LoVo (cell line): ENCODE measurements at regions not wholly inside any gene's neighbourhood (a gene's known extent, or its start where the extent isn't known, plus 50 kb on each side); places are given as distances from the start of the nearest gene placed in this dataset.
A peak's percentile ranks its signal among the peaks of the same experiment; 100 is the strongest.
"Not testable (repeated sequence)": the region's sequence is repeated elsewhere in the genome, so short reads cannot be mapped to it uniquely, and the experiment has no call there.

Source experiments
- DNase-seq: peaks from one replicate; pipeline ENCODE4 v3.0.0-alpha.2; 2016; ENCODE audit warnings: low spot score

DNA sequence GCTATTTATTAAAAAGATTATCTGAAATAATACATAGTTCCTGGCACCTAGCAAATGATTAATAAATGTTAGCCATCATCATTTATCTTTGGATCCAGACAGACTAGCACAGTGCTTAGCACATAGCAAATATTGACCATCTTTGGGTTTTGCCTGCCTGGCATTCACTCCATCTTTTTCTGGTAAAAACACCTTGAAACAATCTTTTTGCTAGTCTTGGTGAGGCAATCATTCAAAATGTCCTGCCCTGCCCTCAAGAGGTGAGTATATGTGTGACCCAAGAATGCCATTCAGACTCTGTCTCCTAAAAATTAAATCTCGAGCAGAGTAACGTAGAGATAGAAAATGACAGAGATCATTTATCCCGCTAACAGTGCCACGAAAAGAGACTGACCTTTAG lies 78.3 kb upstream of the ZNF280D start:
- DNase-seq, result no peak

DNA sequence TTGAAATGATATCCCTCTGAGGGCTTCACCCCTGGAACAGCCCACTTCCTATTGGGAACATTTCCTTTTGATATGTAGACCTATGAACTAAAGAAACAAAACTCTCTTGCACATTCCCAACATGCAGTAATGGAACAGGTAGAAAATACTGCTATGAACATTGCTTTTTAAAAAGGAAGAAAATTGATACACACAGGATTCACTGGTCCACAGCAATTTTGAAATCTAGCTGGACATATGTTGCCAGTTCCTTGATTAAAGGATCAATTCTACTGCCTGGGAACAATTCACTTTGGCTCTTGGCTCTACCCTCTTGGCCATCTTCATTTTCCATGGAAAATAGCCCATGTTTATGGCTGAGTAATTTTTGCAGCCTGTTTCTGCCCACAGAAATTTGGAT lies 74.9 kb upstream of the ZNF280D start:
- no peak for DNase-seq

DNA sequence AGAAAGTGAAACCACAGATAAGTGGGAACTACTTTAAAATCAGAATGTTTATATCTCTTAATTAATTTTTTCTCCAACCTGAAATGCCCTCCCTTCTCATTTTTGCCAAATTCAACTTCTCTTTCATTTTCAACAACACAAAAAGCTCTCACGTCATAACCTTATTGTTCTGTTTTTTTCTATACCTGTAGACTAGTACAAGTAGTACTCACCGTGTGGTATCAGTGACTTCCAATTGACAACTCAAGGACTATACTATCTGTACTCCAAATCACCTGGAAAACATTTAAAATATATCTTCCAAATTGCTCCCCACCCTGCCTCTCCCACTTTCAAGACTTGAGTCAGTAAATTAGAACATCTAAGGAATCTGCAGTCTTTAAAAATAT lies 72.8 kb upstream of the ZNF280D start:
- DNase-seq, result peak; percentile 16

- peak; percentile 74 for DNase-seq
These were observed 72.3 kb upstream of the ZNF280D start for GRCh38 chr15:56805466-56806147.

DNA sequence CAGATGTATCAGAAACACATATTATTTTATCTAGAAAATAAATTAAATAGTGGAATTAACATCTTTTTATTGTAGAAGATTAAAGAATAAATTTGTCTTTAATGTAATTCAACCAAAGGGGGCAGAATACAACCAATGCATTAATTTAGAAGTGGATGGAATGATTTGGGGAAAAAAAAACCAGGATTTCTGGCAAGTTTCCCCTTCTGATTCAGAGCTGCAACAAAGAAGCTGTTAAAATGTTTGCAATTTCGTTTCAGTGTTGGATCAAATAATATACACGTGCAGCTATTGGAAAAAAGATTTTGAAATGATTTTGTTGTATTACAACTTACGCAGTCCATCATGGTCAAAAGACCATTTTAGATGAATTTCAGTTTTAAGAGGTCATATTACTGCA lies 71.6 kb upstream of the ZNF280D start:
- no peak for DNase-seq

DNA sequence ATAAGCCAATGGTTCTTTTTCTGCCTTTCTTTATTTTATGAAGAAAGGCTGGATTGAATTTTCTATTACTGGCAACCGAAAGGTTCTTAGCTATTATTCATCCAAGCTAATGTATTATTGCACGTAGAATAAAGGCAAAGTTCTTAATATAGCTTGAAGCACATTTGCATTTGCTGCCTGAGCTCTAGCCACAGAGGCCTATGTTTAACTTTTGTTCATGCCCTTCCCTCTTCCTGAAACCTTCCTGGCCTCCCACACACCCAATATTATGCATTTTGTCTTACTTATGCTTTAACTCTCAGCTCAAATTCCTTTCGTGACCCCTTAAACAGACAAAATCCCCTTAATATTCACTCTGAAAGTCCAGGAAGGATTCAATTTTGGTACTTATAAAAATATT lies 71.0 kb upstream of the ZNF280D start:
- no peak for DNase-seq

DNA sequence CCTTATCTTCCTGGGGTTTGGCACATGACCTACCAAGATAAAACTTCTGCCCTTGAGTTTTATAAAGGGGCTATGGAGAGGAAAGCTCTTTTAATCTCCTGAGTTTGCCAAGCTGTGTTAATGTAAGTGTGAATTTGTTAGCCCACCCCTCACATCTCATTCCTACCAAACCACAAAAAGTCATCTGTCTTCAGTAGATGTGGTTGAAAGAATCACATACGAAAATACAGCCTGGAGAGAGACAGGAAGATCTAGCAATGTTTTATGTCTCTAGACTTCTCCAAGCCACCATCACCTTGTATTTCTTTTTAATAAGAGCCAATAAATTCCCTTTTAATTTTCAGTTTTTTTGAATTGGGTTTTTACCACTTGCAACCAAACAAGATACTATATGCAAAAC lies 68.9 kb upstream of the ZNF280D start:
- no peak for DNase-seq

DNA sequence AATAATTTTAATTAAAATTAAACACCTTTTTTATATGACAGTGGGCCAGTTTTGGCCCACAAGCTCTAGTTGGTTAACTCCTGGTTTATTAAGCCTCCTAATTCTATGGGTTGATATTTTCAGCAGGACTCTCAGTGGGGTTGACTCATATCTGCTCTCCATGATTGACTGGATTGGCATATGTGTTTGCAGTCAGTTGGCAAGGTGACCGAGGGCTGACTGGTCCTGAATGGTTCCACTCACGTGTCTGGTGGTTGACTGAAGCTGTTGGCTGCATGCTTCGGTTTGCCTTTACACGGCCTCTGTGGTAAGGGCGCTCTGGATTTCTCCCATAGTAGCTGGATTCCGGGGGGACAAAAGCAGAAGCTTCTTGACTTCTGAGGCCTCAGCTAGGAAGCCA lies 65.3 kb upstream of the ZNF280D start:
- no peak for DNase-seq

DNA sequence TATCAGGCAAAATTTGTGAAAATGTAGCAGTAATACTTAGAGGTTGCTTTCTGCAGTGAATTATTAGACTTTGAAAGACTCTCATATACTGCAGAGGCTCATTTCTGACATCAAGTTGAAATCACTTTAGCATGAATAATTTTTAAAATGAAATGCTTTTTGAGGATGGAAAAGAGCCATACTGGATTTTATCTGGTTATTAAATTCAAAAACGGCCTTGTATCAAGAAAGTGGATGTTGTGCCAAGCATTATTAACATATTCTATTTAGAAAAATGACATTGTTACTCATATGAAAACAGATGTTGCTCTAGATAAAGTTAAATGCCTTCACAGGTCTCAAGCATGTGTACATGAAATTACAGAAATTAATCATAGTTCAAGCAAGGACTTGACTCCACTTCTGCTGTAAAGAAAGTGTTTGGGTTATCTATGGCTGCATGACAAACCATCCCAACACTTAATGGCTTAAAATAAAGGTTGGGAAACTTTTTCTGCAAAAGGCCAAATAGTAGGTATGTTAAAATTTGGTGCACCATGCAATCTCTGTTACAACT lies 64.5 kb upstream of the ZNF280D start:
- DNase-seq, result no peak

DNA sequence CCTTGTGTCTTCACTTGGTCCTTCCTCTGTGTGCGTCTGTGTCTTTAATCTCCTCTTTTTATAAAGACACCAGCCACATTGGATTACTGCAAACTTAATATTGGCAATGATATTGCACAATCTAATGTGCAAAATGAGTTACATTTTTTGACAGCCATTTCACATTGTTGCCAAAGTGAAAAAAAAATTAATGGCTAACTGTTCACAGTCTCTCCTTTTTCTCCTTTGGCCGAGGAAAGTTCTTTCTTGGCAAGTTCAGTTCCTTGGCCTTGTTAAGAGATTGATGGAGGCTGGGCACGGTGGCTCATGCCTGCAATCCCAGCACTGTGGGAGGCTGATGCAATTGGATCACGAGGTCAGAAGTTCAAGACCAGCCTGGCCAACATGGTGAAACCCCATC lies 62.2 kb upstream of the ZNF280D start:
- DNase-seq, result no peak

DNA sequence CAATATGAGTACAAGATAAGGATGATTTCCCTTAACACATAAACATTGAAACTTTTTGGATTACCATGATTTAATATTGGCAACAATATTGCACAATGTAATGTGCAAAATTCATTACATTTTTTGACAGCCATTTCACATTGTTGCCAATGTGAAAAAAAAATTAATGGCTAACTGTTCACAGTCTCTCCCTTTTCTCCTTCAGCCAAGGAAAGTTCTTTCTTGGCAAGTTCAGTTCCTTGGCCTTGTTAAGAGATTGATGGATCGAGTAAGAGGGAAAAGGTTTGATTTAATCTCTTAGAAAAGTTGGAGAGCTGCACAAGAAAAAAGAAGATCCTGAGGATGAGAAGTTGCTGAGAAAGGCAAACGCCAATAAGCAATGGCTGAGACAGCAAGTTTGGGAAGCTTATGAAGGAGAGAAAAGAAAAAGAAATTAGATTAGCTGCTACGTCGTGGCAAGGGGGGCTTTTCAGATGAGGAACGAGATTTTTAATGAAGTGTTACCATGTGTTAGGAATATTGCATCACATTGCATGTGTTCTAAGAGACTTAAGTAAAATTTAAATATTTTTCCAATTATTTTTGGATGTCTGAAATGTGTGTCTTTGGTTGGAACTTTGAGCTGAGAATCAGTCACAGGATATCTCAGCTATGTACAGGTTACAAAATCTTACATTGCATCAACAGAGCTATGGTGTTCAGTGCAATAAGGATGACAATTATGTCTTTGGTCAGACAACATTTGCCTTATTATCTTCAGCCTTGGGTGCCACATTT lies 61.4 kb upstream of the ZNF280D start:
- no peak for DNase-seq

DNA sequence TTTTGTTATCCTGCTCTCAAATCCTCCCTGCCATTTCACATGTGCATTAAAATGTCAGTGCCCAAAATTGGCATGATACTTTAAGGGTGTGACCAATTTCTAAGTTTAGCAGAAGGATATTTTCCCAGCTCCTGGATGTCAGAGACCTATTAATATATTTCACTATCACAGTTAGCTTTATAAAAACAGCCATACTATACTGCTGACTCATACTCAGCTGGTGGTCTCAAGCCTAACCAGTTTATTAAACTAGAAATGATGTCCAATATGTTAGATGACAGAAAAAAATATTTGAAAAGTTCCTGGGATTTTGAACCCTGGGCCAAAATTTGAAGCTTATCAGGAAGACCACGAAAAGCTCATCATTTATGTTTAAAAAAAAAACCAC lies 60.9 kb upstream of the ZNF280D start:
- DNase-seq, result no peak

- DNase-seq, result no peak
These were observed 58.9 kb upstream of the ZNF280D start for GRCh38 chr15:56792211-56792610.

DNA sequence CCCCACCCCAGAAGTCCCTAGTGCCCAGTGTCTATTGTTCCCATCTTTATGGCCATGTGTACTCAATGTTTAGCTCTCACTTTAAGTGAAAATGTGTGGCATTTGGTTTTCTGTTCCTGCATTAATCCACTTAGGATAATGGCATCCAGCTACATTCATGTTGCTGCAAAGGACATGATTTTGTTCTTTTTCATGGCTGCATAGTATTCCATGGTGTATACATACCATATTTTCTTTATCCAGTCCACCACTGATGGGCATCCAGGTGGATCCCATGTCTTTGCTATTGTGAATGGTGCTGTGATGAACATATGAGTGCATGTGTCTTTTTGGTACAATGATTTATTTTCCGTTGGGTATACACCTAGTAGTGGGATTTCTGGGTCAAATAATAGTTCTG lies 58.2 kb upstream of the ZNF280D start:
- DNase-seq, result not testable (repeated sequence)

DNA sequence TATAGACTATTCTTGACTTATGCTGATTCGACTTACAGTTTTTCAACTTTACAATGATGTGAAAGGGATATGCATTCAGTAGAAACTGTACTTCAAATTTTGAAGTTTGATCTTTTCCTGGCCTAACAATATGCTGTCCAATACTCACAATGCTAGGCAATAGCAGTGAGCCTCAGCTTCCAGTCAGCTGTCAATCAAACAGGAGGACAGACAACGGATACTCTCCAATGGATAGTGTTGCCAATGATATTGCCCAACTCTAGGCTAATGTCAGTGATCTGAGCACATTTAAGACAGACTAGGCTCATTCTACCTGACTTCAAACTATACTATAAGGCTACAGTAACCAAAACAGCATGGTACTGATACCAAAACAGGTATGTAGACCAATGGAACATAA lies 55.0 kb upstream of the ZNF280D start:
- DNase-seq, result no peak

DNA sequence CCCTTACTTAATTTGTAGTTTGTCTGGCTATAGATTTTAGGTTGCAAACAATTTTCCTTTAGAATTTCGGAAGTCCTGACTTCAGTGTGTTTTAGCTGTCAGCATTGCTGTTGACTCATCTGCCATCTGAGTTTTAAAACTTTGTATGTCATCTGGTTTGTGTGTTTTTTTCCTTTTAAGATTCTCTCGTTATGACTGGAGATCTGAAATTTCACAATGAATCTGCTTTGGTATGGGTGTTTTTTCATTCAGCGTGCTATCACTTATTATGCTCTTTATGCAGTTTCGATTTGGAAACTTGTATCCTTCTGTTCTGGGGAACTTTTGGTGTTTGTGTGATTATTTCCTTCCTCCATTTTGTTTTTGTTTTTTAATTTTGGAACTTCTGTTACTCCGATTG lies 53.7 kb upstream of the ZNF280D start:
- DNase-seq, result no peak

DNA sequence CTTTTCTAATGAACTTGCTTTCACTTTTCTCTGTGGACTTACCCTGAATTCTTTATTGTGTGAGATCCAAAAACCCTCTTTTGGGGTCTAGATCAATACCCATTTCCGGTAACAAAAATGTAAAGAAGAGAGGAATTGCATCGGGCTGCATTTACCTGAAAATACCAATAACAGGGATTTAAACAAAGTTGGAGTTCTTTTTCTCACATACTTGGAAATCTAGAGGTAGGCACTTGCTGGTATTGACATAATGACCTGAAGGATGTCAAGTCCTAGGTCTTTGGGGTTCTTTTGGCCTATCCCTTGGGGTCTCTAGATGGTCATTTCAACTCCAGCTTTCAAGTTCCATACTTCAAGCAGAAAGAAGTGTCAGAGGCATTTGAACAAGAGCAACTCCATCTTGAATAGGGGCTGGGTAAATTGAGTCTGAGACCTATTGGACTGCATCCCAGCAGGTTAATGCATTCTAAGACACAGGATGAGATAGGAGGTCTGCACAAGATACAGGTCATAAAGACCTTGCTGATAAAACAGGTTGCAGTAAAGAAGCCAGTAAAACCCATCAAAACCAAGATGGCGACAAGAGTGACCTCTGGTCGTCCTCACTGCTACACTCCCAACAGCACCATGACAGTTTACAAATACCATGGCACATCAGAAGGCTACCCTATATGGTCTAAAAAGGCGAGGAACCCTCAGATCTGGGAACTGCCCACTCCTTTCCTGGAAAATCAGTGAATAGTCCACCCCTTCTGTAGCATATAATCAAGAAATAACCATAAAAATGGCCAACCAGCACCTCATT lies 50.8 kb upstream of the ZNF280D start:
- DNase-seq, result no peak

DNA sequence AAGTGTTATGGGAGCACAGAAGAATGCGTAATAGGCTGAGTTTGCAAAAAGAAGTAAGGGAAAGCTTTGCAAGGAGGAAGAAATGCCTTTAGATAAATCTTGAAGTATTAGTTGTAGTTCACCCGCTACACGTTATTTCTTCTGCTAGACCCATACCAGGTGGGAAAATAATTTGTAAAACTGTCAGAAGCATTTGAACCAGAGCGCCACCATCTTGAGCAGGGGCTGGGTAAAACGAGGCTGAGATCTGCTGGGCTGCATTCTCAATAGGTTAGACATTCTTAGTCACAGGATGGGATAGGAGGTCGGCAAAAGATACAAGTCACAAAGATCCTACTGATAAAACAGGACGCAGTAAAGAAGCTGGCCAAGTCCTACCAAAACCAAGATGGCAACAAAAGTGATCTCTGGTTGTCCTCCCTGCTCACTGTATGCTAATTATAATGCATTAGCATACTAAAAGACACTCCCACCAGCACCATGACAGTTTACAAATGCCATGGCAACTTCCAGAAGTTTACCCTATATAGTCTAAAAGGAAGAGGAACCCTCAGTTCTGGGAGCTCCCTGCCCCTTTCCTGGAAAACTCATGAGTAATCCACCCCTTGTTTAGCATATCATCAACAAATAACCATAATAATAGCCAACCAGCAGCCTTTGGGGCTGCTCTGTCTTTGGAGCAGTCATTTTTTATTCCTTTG lies 50.0 kb upstream of the ZNF280D start:
- DNase-seq, result no peak
